Colonic mucosa (tissue), 4 donors: ENCODE measurements at regions not wholly inside any gene's neighbourhood (a gene's known extent, or its start where the extent isn't known, plus 50 kb on each side); places are given as distances from the start of the nearest gene placed in this dataset.

Source experiments
- DNase-seq: peaks from one replicate; pipeline ENCODE4 v3.0.0-alpha.2; 2020
- H3K27ac ChIP-seq: fragments of 200-600 bp; one replicate; pipeline ENCODE4 v1.8.0; 2021
- H3K27me3 ChIP-seq: fragments of 200-600 bp; one replicate; pipeline ENCODE4 v1.8.0; 2021
- H3K36me3 ChIP-seq: fragments of 200-600 bp; one replicate; pipeline ENCODE4 v1.8.0; 2021
- H3K4me1 ChIP-seq: fragments of 200-600 bp; one replicate; pipeline ENCODE4 v1.8.0; 2021; ENCODE audit warnings: mild to moderate bottlenecking
- H3K4me3 ChIP-seq: fragments of 200-600 bp; one replicate; pipeline ENCODE4 v1.8.0; 2021
- H3K9ac ChIP-seq, 2 donors: one replicate each; pipeline ENCODE4 v1.7.0; 2013; ENCODE audit warnings: control low read depth in 2 of 2, low read depth in 2 of 2, low read length in 2 of 2
- H3K9me3 ChIP-seq: fragments of 200-600 bp; one replicate; pipeline ENCODE4 v1.8.0; 2021
- intact Hi-C: fragments of 100-400 bp; cut with DNase I; formaldehyde crosslinking; loops from one replicate; pipeline ENCODE4 v1.14.1; 2022
- TF ChIP-seq, protein P1 (sequence below): fragments of 200-600 bp; IDR thresholded peaks from one replicate; pipeline ENCODE4 v1.8.0; 2022; ENCODE audit warnings: antibody characterized with exemption, mild to moderate bottlenecking
- donor health status: healthy.
- donor health status: DM: no; HTN: no; CAD: no.
- donor health status: DM: no; HTN: no; CAD: no.

DNA sequence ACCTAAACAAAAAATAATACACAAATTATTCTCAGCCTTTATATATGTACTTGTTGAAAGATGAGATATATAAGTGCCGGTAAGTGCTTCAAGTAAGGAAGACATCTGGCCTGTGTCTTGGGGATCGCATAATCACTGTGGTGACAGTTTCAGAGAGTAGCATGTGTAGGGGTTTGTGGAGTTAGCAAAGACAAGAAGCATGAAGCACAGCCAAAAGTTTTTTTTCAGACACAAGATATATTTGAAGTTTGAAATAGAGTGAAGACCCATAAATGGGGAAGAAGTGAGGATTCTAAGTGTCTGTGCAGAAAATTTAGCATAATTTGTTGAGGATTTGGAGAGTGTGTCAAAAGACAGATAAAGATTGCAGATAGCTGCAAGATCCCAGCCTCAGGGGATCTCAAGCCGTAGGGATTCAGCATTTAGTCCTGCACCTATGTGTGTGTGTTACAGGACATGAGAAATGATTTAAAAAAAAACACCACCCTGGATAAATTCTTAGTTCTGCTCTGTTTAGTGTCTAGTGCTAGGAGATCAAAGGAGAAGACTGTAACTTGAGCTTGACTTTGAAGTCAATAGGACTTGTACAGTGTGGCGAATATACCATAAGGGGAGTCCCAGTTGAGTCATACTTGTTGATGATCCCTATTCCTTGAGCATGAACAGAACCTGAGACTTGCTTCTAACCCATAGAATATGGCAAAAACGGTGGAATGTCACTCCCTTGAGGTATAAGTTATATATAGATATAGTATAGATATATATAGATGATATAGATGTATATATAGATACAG lies 123.9 kb upstream of the GRM7 start:
- intact Hi-C loops: no loop called here
- no peak for DNase-seq
- Histone ChIP-seq H3K4me3 (no peak overlapping the region), H3K36me3 (no peaks in the 10 kb centered on the region), H3K4me1 (no peaks in the 10 kb centered on the region), H3K9me3 (no peaks in the 10 kb centered on the region), H3K9ac (no peak overlapping the region), H3K27ac (no peak overlapping the region), H3K27me3 (no peaks in the 10 kb centered on the region)
- TF ChIP-seq, protein P1, sequence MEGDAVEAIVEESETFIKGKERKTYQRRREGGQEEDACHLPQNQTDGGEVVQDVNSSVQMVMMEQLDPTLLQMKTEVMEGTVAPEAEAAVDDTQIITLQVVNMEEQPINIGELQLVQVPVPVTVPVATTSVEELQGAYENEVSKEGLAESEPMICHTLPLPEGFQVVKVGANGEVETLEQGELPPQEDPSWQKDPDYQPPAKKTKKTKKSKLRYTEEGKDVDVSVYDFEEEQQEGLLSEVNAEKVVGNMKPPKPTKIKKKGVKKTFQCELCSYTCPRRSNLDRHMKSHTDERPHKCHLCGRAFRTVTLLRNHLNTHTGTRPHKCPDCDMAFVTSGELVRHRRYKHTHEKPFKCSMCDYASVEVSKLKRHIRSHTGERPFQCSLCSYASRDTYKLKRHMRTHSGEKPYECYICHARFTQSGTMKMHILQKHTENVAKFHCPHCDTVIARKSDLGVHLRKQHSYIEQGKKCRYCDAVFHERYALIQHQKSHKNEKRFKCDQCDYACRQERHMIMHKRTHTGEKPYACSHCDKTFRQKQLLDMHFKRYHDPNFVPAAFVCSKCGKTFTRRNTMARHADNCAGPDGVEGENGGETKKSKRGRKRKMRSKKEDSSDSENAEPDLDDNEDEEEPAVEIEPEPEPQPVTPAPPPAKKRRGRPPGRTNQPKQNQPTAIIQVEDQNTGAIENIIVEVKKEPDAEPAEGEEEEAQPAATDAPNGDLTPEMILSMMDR: no peak

DNA sequence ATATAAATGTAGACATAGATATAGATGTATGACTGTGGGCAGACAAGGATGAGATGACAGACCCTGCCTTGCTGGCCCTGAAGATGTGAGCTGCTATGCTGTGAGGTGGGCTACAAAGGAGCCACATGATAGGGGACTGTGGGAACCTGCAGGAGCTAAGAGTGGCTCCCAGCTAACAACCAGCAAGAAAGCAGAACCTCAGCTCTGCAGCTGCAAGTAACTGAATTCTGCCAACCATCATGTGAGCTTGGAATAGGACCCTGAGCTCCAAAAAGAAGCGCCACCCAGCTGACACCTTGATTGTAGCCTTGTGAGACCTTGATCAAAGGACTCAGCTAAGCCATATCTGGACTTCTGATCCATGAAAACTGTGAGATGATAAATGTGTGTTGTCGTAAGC lies 123.3 kb upstream of the GRM7 start:
- TF ChIP-seq, protein P1: no peak
- no peaks in the 10 kb centered on the region for H3K27me3 ChIP-seq
- H3K4me3 ChIP-seq: no peak overlapping the region
- H3K36me3 ChIP-seq: no peaks in the 10 kb centered on the region
- intact Hi-C loops: no loop called here
- H3K9ac ChIP-seq: no peak overlapping the region
- no peak overlapping the region for H3K27ac ChIP-seq
- H3K4me1 ChIP-seq: no peaks in the 10 kb centered on the region
- no peak for DNase-seq
- H3K9me3 ChIP-seq: no peaks in the 10 kb centered on the region

DNA sequence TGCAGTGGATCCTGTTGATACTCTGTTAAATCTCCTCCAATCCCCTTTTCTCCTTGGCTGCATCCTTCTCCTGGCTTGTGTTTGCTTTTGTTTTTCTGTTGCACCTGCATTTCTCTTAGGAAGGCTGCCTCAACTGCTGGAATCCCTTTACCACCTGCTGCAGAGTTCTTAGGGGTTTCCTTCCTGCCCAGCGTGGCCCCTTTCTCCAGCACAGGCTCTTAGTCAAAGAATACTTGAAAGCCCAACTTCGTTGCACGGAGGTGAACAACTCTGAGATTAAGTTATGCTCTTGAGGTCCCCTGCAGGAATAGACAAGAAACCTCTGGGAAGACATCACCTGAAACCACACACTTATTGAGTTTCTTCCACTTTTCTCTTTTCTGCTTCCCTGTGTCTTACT lies 121.6 kb upstream of the GRM7 start:
- H3K4me3 ChIP-seq: no peak overlapping the region
- H3K36me3 ChIP-seq: no peaks in the 10 kb centered on the region
- TF ChIP-seq, protein P1: no peak
- no peak overlapping the region for H3K9ac ChIP-seq
- intact Hi-C loops: no loop called here
- H3K27ac ChIP-seq: peak overlapping the region; percentile 63
- no peaks in the 10 kb centered on the region for H3K27me3 ChIP-seq
- no peaks in the 10 kb centered on the region for H3K4me1 ChIP-seq
- H3K9me3 ChIP-seq: no peaks in the 10 kb centered on the region
- no peak for DNase-seq

DNA sequence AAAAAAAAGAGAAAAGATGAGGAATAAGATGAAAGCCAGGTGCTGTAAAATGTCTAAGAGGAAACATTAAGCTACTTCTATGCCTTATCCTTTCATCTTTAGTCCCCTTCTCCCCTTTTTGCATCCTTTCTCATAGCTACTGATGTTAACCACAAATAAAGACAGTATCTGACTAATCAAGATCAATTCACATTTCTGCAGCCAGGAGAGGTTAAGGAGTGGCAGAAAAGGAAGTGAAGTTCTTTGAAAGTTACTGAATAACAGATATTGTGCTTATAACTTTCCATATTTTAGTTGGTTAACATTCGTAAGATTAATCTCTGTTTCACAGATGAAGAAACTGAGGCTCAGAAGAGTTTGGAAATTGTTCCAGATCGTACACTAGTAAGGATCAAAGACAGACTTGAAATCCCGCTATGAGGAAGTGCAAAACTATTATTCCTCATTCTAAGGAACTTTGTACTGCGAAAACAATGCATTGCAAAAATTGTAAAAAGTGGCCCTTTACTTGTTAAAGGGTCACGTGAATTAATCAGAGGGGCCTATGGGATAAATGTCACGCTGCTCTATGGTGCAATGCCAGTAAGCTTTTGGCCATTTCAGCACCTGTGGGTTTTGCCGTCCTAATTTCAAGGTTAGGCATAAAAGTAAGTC lies 117.7 kb upstream of the GRM7 start:
- Histone ChIP-seq H3K9ac (no peak overlapping the region), H3K27me3 (no peaks in the 10 kb centered on the region), H3K4me1 (no peaks in the 10 kb centered on the region), H3K36me3 (no peaks in the 10 kb centered on the region), H3K9me3 (no peaks in the 10 kb centered on the region), H3K27ac (peak overlapping the region; percentile 21), H3K4me3 (no peak overlapping the region)
- intact Hi-C loops: no loop called here
- TF ChIP-seq, protein P1: no peak
- no peak for DNase-seq

DNA sequence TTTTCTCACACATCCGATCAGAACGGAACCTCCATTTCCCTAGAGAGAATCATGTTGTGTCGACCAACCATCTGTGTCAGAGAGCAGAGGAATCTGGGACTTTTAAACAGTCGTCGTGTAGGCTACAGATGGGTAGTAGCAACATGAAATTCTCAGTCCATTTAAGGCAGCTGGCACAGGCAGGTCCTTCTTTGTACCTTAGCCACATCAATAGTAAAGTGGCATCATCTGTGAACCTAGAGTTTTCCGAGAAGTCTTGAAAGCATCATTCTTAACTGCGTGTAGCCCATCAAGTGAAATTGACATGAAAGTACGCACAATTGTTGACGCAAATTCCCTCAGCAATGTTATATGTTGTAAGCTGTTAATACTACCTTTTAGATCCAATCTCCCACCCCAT lies 114.5 kb upstream of the GRM7 start:
- H3K4me1 ChIP-seq: peaks cover 5% of the 10 kb centered on the region
- no peaks in the 10 kb centered on the region for H3K27me3 ChIP-seq
- H3K4me3 ChIP-seq: no peak overlapping the region
- H3K36me3 ChIP-seq: no peaks in the 10 kb centered on the region
- TF ChIP-seq, protein P1: no peak
- no peak overlapping the region for H3K27ac ChIP-seq
- no peak overlapping the region for H3K9ac ChIP-seq
- H3K9me3 ChIP-seq: no peaks in the 10 kb centered on the region
- DNase-seq: no peak
- intact Hi-C loops: no loop called here
